Psoas muscle (tissue), 7 donors: ENCODE measurements at regions not wholly inside any gene's neighbourhood (a gene's known extent, or its start where the extent isn't known, plus 50 kb on each side); places are given as distances from the start of the nearest gene placed in this dataset.

ENCODE experiments used
- ATAC-seq, 4 donors: fragments of 200-7000 bp; cut with Tn5 transposase; one replicate each; pipeline ENCODE4 v1.9.1; 2020; ENCODE audit warnings: moderate library complexity in 3 of 4, mild to moderate bottlenecking in 2 of 4
- DNase-seq, 2 donors: peaks; one replicate each; pipeline ENCODE4 v3.0.0-alpha.2; 2020
- H3K27ac ChIP-seq: fragments of 200-600 bp; one replicate; pipeline ENCODE4 v1.8.0; 2022
- H3K27me3 ChIP-seq, 3 donors: fragments of 200-600 bp in 1 of 3; one replicate each; pipeline versions ENCODE4 v1.6.1 to v1.8.0; 2013 to 2022; ENCODE audit warnings: low read length in 2 of 3, mild to moderate bottlenecking in 2 of 3, moderate library complexity in 1 of 3; ENCODE audit not compliant: insufficient read depth in 3 of 3
- H3K36me3 ChIP-seq, 2 donors: fragments of 200-600 bp in 1 of 2; one replicate each; pipeline versions ENCODE4 v1.6.1 to v1.8.0; 2013 to 2022; ENCODE audit warnings: low read depth in 1 of 2, mild to moderate bottlenecking in 1 of 2, moderate library complexity in 1 of 2; ENCODE audit not compliant: insufficient read depth in 1 of 2
- H3K4me1 ChIP-seq: fragments of 200-600 bp; one replicate; pipeline ENCODE4 v1.8.0; 2022
- H3K4me3 ChIP-seq: fragments of 200-600 bp; one replicate; pipeline ENCODE4 v1.8.0; 2022; ENCODE audit warnings: mild to moderate bottlenecking
- H3K9me3 ChIP-seq: fragments of 200-600 bp; one replicate; pipeline ENCODE4 v1.8.0; 2022
- WGBS, 3 donors: extraction: QIAGEN DNeasy Blood & Tissue Kit; methylation state at CpG; one replicate each; pipeline versions ENCODE4 v1.1.6 to v1.1.7; 2013; 5-methylcytosine and 5-hydroxymethylcytosine counted together
- intact Hi-C, 2 donors: fragments of 100-400 bp; cut with DNase I; formaldehyde crosslinking; loops; one replicate each; pipeline versions ENCODE4 v1.11.0 to v1.14.2; 2022
- TF ChIP-seq, protein P1 (sequence below): fragments of 200-600 bp; IDR thresholded peaks from one replicate; pipeline ENCODE4 v1.8.0; 2022; ENCODE audit warnings: antibody characterized with exemption
- donor health status: healthy with polysubstance abuse.
- donor health status: DM: no; HTN: no; CAD: no; lungs with moderate emphysema.
- donor health status: Bipolar disorder and iron deficiency.
- donor health status: healthy.
- donor health status: DM: yes; HTN: yes; CAD: no.
- donor health status: DM: no; HTN: no; CAD: no.
- donor health status: DM: yes; HTN: yes; CAD: no.

DNA sequence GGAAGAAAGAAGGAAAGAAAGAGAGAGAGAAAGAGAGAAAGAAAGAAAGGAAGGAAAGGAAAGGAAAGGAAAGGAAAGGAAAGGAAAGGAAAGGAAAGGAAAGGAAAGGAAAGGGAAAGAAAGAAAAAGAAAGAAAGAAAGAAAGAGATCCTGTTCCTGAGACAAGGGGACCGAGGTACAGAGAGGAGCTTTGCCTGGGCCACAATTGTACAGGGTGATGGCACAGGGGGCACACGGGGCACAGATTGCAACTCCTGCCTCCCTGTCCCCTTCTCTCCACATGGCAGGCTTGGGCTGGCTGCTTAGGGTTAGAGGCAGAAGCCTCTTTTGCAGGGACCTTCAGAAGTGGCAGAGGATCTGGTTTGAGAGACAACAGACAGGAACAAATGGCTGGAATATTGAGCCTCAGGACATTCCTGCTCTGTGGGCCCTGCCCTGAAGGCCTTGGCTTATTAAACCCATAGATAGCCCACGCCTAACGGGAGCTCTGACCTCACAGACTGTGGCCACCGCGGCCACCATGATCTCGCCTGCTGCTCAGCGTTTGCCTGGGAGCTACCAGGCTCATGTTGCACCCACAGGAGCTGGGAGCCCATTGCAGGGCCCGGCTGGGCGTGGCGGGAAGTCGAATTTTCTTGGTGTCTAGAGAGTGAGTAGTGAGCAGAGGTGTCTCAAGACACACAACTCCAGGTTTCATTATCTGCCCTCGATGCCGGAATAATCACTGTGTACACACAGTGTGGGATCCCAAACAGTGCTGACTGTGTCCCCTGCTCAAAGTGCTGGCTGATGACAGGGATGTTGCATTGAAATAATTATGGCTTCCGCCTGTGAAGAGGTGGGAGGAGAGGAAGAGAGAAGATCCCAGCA lies 147.9 kb upstream of the NCOR2 start:
- Histone ChIP-seq H3K27me3 (no peaks in the 10 kb centered on the region), H3K27ac (peak overlapping the region; percentile 68), H3K36me3 (no peaks in the 10 kb centered on the region), H3K9me3 (no peaks in the 10 kb centered on the region), H3K4me1 (peaks cover 13% of the 10 kb centered on the region), H3K4me3 (peak overlapping the region; percentile 7)
- ATAC-seq, result peak; percentile 59 to 82 (median 69)
- peak in 1 of 2 donors; percentile 58 for DNase-seq
- WGBS, 3 donors, result 38 to 69% (median 51%) methylated on average over 15 of the region's 15 CpGs
- TF ChIP-seq, protein P1, sequence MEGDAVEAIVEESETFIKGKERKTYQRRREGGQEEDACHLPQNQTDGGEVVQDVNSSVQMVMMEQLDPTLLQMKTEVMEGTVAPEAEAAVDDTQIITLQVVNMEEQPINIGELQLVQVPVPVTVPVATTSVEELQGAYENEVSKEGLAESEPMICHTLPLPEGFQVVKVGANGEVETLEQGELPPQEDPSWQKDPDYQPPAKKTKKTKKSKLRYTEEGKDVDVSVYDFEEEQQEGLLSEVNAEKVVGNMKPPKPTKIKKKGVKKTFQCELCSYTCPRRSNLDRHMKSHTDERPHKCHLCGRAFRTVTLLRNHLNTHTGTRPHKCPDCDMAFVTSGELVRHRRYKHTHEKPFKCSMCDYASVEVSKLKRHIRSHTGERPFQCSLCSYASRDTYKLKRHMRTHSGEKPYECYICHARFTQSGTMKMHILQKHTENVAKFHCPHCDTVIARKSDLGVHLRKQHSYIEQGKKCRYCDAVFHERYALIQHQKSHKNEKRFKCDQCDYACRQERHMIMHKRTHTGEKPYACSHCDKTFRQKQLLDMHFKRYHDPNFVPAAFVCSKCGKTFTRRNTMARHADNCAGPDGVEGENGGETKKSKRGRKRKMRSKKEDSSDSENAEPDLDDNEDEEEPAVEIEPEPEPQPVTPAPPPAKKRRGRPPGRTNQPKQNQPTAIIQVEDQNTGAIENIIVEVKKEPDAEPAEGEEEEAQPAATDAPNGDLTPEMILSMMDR, result no peak
- intact Hi-C loops, result no loop called here

DNA sequence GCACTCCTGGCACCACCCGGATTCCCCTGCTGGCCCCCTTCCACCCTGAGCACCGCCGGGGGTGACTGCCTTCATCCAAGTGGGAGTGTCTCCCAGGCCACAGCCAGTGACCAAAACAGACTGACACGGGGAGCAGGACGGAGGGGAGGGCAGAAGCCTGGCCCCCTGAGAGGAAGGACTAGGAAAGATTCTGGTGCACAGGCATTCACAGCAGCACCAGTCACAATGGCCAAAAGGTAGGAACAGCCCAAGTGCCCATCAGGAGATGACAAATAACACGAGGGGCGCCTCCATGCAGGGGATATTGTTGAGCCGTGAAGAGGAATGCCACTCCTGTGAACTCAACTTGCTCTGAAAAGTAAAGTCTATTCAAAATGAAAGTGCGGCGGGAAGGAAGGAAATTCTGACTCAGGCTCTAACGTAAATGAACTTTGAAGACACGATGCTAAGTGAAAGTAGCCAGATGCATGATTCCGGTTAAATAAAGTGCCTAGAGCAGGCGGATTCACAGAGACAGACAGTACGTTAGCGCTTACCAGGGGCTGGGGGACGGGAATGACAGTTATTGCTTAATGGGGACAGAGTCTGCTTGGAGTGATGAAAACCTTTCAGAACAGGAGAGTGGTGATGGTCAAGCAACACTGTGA lies 146.1 kb upstream of the NCOR2 start:
- DNase-seq, result no peak
- intact Hi-C loops, result no loop called here
- Histone ChIP-seq H3K9me3 (no peaks in the 10 kb centered on the region), H3K27ac (peak overlapping the region; percentile 80), H3K4me3 (peak overlapping the region; percentile 40), H3K4me1 (peaks cover 10% of the 10 kb centered on the region), H3K27me3 (no peaks in the 10 kb centered on the region), H3K36me3 (no peaks in the 10 kb centered on the region)
- 42 to 55% (median 48%) methylated on average over 17 of the region's 17 CpGs for WGBS, 3 donors
- ATAC-seq, result peak in 3 of 4 donors; percentile 17 to 46 (median 42)
- TF ChIP-seq, protein P1, result no peak

DNA sequence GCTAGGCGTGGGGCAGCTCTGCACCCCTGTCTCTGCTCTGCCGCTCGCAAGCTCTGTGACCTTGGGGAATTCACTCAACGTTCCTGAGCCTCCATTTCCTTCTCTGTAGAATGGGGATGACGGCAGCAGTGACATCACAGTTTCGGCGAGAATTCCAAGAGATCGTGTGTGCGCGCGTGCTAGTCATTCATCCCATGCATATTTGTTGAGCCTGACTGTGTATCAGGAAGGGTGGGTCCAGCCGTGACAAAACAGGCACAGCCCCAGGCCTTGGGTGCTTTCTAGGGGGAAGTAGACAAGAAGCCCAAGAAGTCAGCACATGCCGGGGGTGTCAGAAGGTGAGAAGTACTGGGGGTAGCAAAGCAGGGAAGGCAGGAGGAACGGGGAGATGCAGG lies 145.6 kb upstream of the NCOR2 start:
- 58 to 72% (median 59%) methylated on average over 14 of the region's 14 CpGs for WGBS, 3 donors
- intact Hi-C loops, result no loop called here
- peak; percentile 66 to 73 for DNase-seq
- H3K27ac ChIP-seq, result peak overlapping the region; percentile 80
- H3K36me3 ChIP-seq, result no peaks in the 10 kb centered on the region
- ATAC-seq, result peak in 3 of 4 donors; percentile 45 to 60 (median 55)
- no peak overlapping the region for H3K4me3 ChIP-seq
- H3K27me3 ChIP-seq, result no peaks in the 10 kb centered on the region
- peaks cover 2% of the 10 kb centered on the region for H3K9me3 ChIP-seq
- TF ChIP-seq, protein P1, result no peak
- peaks cover 10% of the 10 kb centered on the region for H3K4me1 ChIP-seq

DNA sequence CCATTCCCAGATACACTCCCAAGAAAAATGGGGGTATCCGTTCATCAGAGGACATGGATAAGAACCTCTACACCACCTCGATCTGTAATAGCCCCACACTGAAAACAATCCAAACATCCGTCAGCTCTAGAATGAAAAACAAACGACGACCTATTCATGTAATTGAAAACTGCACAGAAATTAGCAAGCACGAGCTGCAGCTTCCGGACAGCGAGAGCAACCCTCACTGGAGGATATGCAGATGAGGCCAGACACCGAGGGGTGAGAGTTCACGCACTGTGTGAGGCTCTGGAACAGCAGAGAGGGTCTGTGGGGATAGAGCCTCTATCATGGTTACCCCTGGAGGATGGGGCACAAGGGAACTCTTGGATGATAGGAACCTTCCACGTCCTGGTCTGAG lies 143.9 kb upstream of the NCOR2 start:
- Histone ChIP-seq H3K36me3 (no peaks in the 10 kb centered on the region), H3K4me3 (no peak overlapping the region), H3K4me1 (peaks cover 10% of the 10 kb centered on the region), H3K27ac (no peak overlapping the region), H3K9me3 (peaks cover 6% of the 10 kb centered on the region), H3K27me3 (no peaks in the 10 kb centered on the region)
- DNase-seq (no peak), ATAC-seq (no peak)
- intact Hi-C loops, result no loop called here
- WGBS, 3 donors, result 76 to 83% (median 78%) methylated on average over 11 of the region's 11 CpGs
- TF ChIP-seq, protein P1, result no peak
